ENCODE measurements at regions not wholly inside any gene's neighbourhood (a gene's known extent, or its start where the extent isn't known, plus 50 kb on each side); places are given as distances from the start of the nearest gene placed in this dataset.

DNA sequence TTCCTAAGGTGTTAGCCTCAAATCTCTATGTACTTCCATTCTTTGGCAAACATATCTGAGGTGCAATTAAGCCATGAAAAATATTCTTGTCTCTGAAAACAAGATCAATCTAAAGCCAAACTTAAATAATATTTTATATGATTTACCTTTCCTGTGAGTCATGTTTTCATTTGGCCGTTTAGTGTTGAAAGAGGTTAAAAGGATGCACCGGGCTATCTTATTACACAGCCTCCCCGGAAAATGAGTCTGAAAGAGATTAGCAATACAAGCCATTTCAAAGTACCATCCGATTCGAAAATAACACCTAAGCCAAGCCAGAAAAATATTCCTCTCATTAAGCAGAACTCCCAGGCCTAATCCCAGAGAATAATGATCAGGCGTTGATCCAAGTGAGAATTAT, 161.5 kb upstream of the EPHA5 start:
- TF ChIP-seq, protein P1, sequence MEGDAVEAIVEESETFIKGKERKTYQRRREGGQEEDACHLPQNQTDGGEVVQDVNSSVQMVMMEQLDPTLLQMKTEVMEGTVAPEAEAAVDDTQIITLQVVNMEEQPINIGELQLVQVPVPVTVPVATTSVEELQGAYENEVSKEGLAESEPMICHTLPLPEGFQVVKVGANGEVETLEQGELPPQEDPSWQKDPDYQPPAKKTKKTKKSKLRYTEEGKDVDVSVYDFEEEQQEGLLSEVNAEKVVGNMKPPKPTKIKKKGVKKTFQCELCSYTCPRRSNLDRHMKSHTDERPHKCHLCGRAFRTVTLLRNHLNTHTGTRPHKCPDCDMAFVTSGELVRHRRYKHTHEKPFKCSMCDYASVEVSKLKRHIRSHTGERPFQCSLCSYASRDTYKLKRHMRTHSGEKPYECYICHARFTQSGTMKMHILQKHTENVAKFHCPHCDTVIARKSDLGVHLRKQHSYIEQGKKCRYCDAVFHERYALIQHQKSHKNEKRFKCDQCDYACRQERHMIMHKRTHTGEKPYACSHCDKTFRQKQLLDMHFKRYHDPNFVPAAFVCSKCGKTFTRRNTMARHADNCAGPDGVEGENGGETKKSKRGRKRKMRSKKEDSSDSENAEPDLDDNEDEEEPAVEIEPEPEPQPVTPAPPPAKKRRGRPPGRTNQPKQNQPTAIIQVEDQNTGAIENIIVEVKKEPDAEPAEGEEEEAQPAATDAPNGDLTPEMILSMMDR (IDR thresholded peaks at IDR 0.05; ENCODE audit: insufficient read depth, low read length): no peak
- no peak overlapping the region for H3K4me3 ChIP-seq (ENCODE audit: low read depth, low read length)
- DNase-seq (ENCODE audit: low read depth): no peak

DNA sequence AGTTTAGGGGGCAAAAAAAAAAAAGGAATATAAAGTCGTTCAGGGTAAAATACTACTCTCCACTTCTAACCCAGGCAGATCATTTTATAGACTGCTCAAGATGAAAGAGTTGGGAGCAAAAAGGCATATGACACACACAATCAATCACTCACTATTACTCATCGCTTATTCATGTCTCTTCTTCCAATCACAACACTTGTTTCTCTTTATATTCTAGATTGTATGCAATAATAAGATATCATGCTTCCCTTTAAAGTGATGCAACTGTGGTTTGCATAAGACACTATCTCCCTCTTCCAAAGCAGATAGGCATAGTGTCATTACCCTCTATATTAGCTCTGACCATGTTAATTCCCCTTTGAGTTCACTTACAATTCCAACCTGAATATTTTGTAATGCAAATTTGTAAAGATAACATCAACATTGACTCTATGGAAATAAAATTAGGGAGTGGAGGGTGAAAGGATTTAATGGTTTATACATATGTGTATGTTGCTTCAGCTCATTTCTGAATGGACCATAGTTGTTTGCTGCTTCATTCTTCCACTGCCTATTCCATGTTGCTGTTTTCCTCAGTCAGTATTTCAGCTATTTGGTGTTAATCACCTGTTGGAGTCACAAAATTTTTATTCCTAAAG, 154.9 kb upstream of the EPHA5 start:
- TF ChIP-seq, protein P1 (IDR thresholded peaks at IDR 0.05; ENCODE audit: insufficient read depth, low read length): no peak
- H3K4me3 ChIP-seq (ENCODE audit: low read depth, low read length): no peak overlapping the region
- DNase-seq (ENCODE audit: low read depth): peak; percentile 54

DNA sequence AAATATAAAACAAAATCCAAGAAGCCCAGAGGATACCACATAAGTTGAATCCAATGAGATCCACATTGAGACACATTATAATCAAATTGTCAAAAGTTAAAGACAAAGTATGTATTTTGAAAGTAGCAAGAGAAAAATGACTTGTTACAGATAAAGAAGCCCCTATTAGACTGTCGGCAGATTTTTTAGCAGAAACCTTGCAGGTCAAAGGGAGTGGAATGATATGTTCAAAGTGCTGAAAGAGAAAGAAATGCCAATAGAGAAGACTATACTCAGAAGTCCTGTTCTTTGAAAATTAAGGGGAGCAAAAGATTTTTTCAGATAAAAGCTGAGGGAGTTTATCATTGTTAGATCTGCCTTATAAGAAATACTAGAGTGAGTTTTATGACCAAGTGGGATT, 148.9 kb upstream of the EPHA5 start:
- no peak overlapping the region for H3K4me3 ChIP-seq (ENCODE audit: low read depth, low read length)
- TF ChIP-seq, protein P1 (IDR thresholded peaks at IDR 0.05; ENCODE audit: insufficient read depth, low read length): no peak
- no peak for DNase-seq (ENCODE audit: low read depth)

DNA sequence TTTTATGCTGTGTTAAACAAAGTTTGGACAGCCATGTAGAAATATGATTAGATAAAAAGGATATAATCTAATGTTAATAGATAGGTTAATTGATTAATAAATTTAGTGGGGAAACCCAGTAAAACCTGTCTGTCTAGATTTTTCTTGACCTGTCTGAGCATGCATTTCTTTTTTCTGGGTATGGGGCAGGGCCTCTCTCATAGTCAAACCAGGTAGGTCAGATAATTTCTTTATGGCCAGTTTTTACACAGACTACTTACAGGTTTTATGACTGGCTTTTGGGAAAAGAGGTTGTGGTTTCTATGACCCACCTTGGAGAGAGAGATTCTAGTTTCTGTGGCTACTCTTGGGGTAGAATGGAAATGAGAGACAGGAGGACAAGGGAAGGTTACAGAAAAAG, 135.6 kb upstream of the EPHA5 start:
- DNase-seq (ENCODE audit: low read depth): no peak
- no peak overlapping the region for H3K4me3 ChIP-seq (ENCODE audit: low read depth, low read length)
- TF ChIP-seq, protein P1 (IDR thresholded peaks at IDR 0.05; ENCODE audit: insufficient read depth, low read length): no peak

DNA sequence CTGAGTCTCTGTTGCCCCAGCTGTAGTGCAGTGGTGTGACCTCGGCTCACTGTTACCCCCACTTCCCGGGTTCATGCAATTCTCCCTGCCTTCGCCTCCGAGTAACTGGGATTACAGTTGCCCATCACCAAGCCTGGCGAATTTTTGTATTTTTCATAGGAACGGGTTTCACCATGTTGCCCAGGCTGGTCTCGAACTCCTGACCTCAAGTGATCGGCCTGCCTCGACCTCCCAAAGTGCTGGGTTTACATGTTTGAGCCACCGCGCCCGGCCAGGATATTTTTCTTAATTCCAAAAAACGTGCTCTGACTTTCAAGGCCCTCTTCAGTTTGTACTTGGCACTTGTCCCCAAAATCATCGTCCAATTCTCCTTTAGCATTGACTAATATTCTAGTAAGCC, 129.2 kb upstream of the EPHA5 start:
- no peak for DNase-seq (ENCODE audit: low read depth)
- TF ChIP-seq, protein P1 (IDR thresholded peaks at IDR 0.05; ENCODE audit: insufficient read depth, low read length): no peak
- no peak overlapping the region for H3K4me3 ChIP-seq (ENCODE audit: low read depth, low read length)

DNA sequence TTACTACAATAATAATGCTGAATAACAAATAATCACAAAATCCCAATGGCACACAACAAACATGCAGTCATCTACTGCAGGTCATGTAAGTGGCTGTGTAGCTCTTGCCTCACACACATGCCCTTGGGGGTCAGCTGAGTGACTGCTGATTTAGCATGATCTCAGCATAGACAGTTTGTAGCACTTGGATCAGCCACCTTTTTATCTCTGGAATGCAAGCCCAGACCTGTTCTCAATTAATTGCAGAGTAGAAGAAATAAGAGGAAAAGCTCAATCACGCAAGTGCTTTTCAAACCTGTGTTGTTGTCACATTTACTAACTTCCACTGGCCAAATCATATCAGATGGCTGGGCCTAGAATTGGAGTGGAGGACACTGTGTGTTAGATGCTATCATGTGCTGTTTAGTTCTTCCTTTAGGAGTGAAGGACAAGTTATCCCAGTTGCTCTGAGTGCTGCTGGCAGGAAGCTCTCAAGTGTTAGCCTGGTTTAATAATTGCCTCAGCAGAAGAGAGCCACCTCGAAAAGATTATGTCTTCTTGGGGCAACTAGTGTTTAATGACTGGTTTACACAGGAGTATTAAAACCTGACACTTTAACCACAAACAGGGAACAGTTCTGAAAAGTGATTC, 128.3 kb upstream of the EPHA5 start:
- no peak overlapping the region for H3K4me3 ChIP-seq (ENCODE audit: low read depth, low read length)
- DNase-seq (ENCODE audit: low read depth): peak; percentile 39
- TF ChIP-seq, protein P1 (IDR thresholded peaks at IDR 0.05; ENCODE audit: insufficient read depth, low read length): no peak

Measured in fibroblast of the aortic adventitia (primary cell).